ENCODE measurements at regions not wholly inside any gene's neighbourhood (a gene's known extent, or its start where the extent isn't known, plus 50 kb on each side); places are given as distances from the start of the nearest gene placed in this dataset.

DNA sequence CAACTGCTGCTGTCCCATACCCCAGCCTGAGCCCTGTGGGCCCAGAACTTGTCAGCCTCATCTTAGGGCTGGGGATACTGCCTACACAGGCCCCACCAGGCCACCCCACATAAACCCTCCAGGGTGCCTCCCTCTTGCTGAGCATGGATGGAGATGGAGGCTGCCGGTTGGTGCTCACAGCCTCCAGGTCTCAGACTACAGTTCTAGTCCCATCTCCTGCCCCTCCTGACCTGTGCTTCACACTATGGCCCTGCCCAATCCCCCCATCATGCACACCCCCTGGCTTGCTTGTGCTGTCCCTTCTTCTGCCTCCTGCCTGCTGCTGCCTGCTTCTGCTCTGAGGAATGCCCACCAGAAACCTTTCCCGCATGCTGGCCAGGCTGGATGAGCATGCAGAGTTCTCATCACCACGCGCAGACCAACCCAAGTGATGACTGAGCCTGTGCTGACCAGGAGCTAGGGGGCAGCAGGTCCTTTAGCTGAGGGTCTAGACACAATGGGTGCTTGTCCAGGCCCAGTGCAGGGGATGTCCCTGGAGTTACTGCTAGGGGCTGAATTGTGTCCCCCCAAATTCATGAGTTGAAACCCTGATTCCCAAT lies 138.4 kb upstream of the HS6ST1 start:
- Histone ChIP-seq H3K4me2 (ENCODE audit: extremely low read depth, insufficient read depth, low read length) (no peak overlapping the region), H4K20me1 (ENCODE audit: control insufficient read depth, extremely low read depth, insufficient read depth, low read length) (no peaks in the 10 kb centered on the region), H3K9ac (ENCODE audit: insufficient read depth, low read length) (no peak overlapping the region), H2AFZ (ENCODE audit: low read length) (no peak overlapping the region), H3K9me3 (ENCODE audit: control insufficient read depth, insufficient read depth, low read depth, low read length) (no peaks in the 10 kb centered on the region), H3K27me3 (ENCODE audit: control insufficient read depth, insufficient read depth, low read length) (no peaks in the 10 kb centered on the region), H3K27ac (ENCODE audit: insufficient read depth, low read length) (no peak overlapping the region), H3K36me3 (ENCODE audit: control insufficient read depth, insufficient read depth, low read length) (no peaks in the 10 kb centered on the region), H3K4me1 (ENCODE audit: control insufficient read depth, extremely low read depth, insufficient read depth, low read length) (no peaks in the 10 kb centered on the region), H3K79me2 (ENCODE audit: control insufficient read depth, insufficient read depth, low read length) (no peaks in the 10 kb centered on the region), H3K4me3 (replicated peaks in 1 of 4; ENCODE audit: control extremely low read depth in 1 of 4, insufficient read depth in 1 of 4, low read depth in 3 of 4, low read length in 4 of 4) (no peak overlapping the region)
- TF ChIP-seq, protein P1, sequence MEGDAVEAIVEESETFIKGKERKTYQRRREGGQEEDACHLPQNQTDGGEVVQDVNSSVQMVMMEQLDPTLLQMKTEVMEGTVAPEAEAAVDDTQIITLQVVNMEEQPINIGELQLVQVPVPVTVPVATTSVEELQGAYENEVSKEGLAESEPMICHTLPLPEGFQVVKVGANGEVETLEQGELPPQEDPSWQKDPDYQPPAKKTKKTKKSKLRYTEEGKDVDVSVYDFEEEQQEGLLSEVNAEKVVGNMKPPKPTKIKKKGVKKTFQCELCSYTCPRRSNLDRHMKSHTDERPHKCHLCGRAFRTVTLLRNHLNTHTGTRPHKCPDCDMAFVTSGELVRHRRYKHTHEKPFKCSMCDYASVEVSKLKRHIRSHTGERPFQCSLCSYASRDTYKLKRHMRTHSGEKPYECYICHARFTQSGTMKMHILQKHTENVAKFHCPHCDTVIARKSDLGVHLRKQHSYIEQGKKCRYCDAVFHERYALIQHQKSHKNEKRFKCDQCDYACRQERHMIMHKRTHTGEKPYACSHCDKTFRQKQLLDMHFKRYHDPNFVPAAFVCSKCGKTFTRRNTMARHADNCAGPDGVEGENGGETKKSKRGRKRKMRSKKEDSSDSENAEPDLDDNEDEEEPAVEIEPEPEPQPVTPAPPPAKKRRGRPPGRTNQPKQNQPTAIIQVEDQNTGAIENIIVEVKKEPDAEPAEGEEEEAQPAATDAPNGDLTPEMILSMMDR (conservative IDR thresholded peaks at IDR 0.05 in 1 of 2, IDR thresholded peaks at IDR 0.05 in 1 of 2; ENCODE audit: low read depth in 1 of 2, low read length in 2 of 2), result no peak
- TF ChIP-seq EZH2 (IDR thresholded peaks at IDR 0.05; ENCODE audit: low read length, missing control alignments), result no peak
- no peak for DNase-seq (ENCODE audit: low read depth in 2 of 2)

DNA sequence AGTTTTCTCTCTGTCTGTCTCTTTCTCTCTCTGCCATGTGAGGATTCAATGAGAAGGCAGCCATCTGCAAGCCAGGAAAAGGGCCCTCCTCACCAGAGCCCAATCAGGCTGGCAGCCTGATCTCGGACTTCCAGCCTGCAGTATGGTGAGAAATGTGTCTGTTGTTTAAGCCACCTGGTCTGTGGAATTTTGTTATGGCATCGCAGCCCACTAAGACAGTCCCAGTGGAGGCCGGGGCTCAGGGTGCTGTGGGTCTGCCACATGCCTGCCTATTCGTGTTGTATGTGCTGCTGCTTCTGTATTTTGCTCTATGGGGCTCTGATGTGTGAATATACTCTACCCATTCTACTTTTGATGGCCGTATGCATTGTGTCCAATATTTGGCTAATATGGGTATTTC lies 139.0 kb upstream of the HS6ST1 start:
- Histone ChIP-seq H3K4me1 (ENCODE audit: control insufficient read depth, extremely low read depth, insufficient read depth, low read length) (no peaks in the 10 kb centered on the region), H3K27ac (ENCODE audit: insufficient read depth, low read length) (no peak overlapping the region), H2AFZ (ENCODE audit: low read length) (no peak overlapping the region), H3K36me3 (ENCODE audit: control insufficient read depth, insufficient read depth, low read length) (no peaks in the 10 kb centered on the region), H3K27me3 (ENCODE audit: control insufficient read depth, insufficient read depth, low read length) (no peaks in the 10 kb centered on the region), H3K79me2 (ENCODE audit: control insufficient read depth, insufficient read depth, low read length) (no peaks in the 10 kb centered on the region), H3K9ac (ENCODE audit: insufficient read depth, low read length) (no peak overlapping the region), H3K4me2 (ENCODE audit: extremely low read depth, insufficient read depth, low read length) (no peak overlapping the region), H4K20me1 (ENCODE audit: control insufficient read depth, extremely low read depth, insufficient read depth, low read length) (no peaks in the 10 kb centered on the region), H3K9me3 (ENCODE audit: control insufficient read depth, insufficient read depth, low read depth, low read length) (no peaks in the 10 kb centered on the region), H3K4me3 (replicated peaks in 1 of 4; ENCODE audit: control extremely low read depth in 1 of 4, insufficient read depth in 1 of 4, low read depth in 3 of 4, low read length in 4 of 4) (no peak overlapping the region)
- TF ChIP-seq, protein P1 (conservative IDR thresholded peaks at IDR 0.05 in 1 of 2, IDR thresholded peaks at IDR 0.05 in 1 of 2; ENCODE audit: low read depth in 1 of 2, low read length in 2 of 2), result no peak
- TF ChIP-seq EZH2 (IDR thresholded peaks at IDR 0.05; ENCODE audit: low read length, missing control alignments), result no peak
- DNase-seq (ENCODE audit: low read depth in 2 of 2), result no peak

DNA sequence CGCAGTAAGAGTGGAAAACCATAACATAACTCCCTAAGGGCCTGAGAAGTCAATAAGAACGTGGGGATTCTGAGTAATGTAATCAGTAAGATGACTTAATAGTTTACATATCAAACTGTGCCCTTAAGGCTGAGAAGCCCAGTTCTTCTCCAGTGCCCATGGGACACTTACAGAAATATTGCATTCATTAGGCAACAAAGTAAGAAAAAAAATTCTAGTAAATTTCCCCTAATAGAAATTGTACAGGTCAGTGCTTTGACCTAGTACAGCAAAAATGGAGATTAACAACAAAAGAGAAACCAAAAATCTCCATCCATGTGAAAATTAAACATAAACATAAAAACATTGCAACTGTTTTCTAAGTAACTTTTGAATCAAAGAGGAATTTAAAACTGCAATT lies 139.8 kb upstream of the HS6ST1 start:
- Histone ChIP-seq H2AFZ (ENCODE audit: low read length) (no peak overlapping the region), H3K4me1 (ENCODE audit: control insufficient read depth, extremely low read depth, insufficient read depth, low read length) (no peaks in the 10 kb centered on the region), H3K9me3 (ENCODE audit: control insufficient read depth, insufficient read depth, low read depth, low read length) (no peaks in the 10 kb centered on the region), H3K27ac (ENCODE audit: insufficient read depth, low read length) (no peak overlapping the region), H3K79me2 (ENCODE audit: control insufficient read depth, insufficient read depth, low read length) (no peaks in the 10 kb centered on the region), H3K9ac (ENCODE audit: insufficient read depth, low read length) (no peak overlapping the region), H3K4me3 (replicated peaks in 1 of 4; ENCODE audit: control extremely low read depth in 1 of 4, insufficient read depth in 1 of 4, low read depth in 3 of 4, low read length in 4 of 4) (no peak overlapping the region), H4K20me1 (ENCODE audit: control insufficient read depth, extremely low read depth, insufficient read depth, low read length) (no peaks in the 10 kb centered on the region), H3K36me3 (ENCODE audit: control insufficient read depth, insufficient read depth, low read length) (no peaks in the 10 kb centered on the region), H3K27me3 (ENCODE audit: control insufficient read depth, insufficient read depth, low read length) (no peaks in the 10 kb centered on the region), H3K4me2 (ENCODE audit: extremely low read depth, insufficient read depth, low read length) (no peak overlapping the region)
- DNase-seq (ENCODE audit: low read depth in 2 of 2), result peak in 1 of 2 donors; percentile 20
- TF ChIP-seq, protein P1 (conservative IDR thresholded peaks at IDR 0.05 in 1 of 2, IDR thresholded peaks at IDR 0.05 in 1 of 2; ENCODE audit: low read depth in 1 of 2, low read length in 2 of 2), result no peak
- no peak for TF ChIP-seq EZH2 (IDR thresholded peaks at IDR 0.05; ENCODE audit: low read length, missing control alignments)
